Embryonic facial prominence (tissue), 1 donor: ENCODE measurements at regions not wholly inside any gene's neighbourhood (a gene's known extent, or its start where the extent isn't known, plus 50 kb on each side); places are given as distances from the start of the nearest gene placed in this dataset.
"Not testable (repeated sequence)": the region's sequence is repeated elsewhere in the genome, so short reads cannot be mapped to it uniquely, and the experiment has no call there.

Source experiments
- DNase-seq: peaks from one replicate; pipeline ENCODE4 v3.0.0-alpha.2; 2016; ENCODE audit errors: extremely low spot score

- no peak for DNase-seq
Observed at GRCh38 chr22:49351761-49352227, 475.9 kb downstream of the BRD1 start.

GRCh38 chr22:49350441-49351121 lies 477.1 kb downstream of the BRD1 start:
- no peak for DNase-seq

- no peak for DNase-seq
Observed at GRCh38 chr22:49349841-49350381, 477.8 kb downstream of the BRD1 start.

GRCh38 chr22:49349181-49349835 lies 478.4 kb downstream of the BRD1 start:
- DNase-seq = no peak

- no peak for DNase-seq
Observed at GRCh38 chr22:49348631-49349030, 479.0 kb downstream of the BRD1 start.

GRCh38 chr22:49347376-49347775 lies 480.3 kb downstream of the BRD1 start:
- DNase-seq = no peak

GRCh38 chr22:49345896-49346295 lies 481.8 kb downstream of the BRD1 start:
- no peak for DNase-seq

- DNase-seq = no peak
Observed at GRCh38 chr22:49344656-49345055, 483.0 kb downstream of the BRD1 start.

- no peak for DNase-seq
Observed at GRCh38 chr22:49344161-49344560, 483.5 kb downstream of the BRD1 start.

- DNase-seq = no peak
Observed at GRCh38 chr22:49340406-49340805, 487.3 kb downstream of the BRD1 start.

- DNase-seq = not testable (repeated sequence)
Observed at GRCh38 chr22:49336483-49336882, 491.2 kb downstream of the BRD1 start.

GRCh38 chr22:49334976-49335375 lies 492.7 kb downstream of the BRD1 start:
- no peak for DNase-seq

- DNase-seq = no peak
Observed at GRCh38 chr22:49334449-49334789, 493.3 kb downstream of the BRD1 start.

- no peak for DNase-seq
Observed at GRCh38 chr22:49333206-49333605, 494.5 kb downstream of the BRD1 start.

GRCh38 chr22:49332691-49333090 lies 495.0 kb downstream of the BRD1 start:
- no peak for DNase-seq

- DNase-seq = no peak
Observed at GRCh38 chr22:49331878-49332277, 495.8 kb downstream of the BRD1 start.

- no peak for DNase-seq
Observed at GRCh38 chr22:49331223-49331815, 496.4 kb downstream of the BRD1 start.

- DNase-seq = no peak
Observed at GRCh38 chr22:49330421-49331222, 497.1 kb downstream of the BRD1 start.

GRCh38 chr22:49329636-49330035 lies 498.0 kb downstream of the BRD1 start:
- DNase-seq = no peak

GRCh38 chr22:49328630-49329405 lies 498.9 kb downstream of the BRD1 start:
- DNase-seq = no peak

GRCh38 chr22:49328118-49328475 lies 499.6 kb downstream of the BRD1 start:
- DNase-seq = no peak
